ENCODE measurements at regions not wholly inside any gene's neighbourhood (a gene's known extent, or its start where the extent isn't known, plus 50 kb on each side); places are given as distances from the start of the nearest gene placed in this dataset.

DNA sequence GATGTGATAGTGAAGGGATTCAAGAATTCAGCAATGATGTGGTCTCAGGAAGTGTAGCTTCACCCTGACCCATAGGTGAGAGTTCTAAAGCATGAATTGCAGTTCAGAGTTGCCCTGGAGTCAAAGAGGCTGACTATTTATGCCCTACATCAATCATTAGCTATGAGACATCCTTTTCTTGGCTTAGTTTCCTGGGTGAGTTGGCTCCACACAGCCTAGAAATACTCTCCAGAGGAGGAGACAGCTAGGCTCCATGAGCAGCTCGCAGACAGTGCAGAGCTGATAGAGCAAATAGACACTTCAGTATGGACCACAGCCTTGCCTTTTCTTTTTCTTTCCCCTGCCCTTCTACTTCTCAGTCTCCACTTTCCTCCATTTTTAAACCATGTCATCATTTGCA lies 1651.8 kb downstream of the MAT2B start:
- no peak for DNase-seq

DNA sequence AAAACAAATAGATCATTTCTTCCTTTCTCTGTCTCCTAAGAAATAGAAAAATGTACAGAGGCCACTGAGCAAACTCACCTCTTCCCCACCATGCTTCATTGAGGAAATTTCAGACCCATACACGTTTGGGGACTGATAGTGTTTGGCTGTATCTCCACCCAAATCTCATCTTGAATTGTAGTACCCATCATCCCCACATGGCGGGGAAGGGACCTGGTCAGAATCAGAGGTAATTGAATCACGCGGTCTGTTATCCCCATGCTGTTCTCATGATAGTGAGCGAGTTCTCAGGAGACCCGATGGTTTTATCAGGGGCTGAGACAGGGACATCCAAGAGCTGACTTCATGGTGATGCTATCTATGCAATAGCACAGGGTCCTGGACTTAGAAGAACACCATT lies 1655.8 kb downstream of the MAT2B start:
- no peak for DNase-seq

- no peak for DNase-seq
These were observed 1658.4 kb downstream of the MAT2B start for GRCh38 chr5:165163861-165164260.

GRCh38 chr5:165173651-165174050 lies 1668.2 kb downstream of the MAT2B start:
- DNase-seq = no peak

DNA sequence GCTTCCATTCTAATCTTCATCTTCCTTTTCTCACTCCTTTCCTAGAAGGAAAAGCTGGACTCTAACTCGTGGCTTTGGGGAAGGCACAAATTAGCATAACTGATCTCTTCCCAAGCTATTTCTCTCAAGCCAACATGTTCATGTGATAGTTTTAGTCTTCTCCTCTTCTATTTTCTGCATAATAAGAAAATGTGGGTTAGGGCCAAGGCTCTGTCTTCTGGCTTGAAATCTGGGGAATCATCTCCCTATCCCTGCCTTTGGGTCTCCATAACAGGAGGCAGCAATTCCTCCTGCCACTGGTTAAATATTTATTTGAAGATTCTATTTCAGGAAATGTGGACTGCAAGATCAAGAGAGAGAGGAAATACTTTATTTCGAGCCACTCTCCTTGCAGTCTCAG lies 1669.6 kb downstream of the MAT2B start:
- DNase-seq = no peak

DNA sequence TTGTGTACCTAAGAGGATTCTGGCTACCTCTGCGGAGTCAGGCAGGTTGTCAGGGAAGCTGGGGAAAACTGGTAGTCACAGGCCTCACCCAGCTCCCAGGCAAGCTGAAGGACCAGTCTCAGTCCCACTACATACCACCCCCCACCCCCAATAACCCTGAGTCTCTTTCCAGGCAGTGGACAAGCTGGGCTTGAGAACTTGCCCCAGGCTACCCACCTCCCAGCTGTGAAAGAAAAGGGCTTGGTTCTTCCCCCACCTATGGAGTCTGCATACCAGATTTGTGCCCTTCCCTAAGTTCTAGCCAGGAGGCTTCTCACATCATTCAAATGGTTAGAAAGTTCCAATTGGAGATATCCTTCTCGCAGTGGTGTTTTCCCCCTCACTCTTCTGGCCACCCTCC lies 1678.8 kb downstream of the MAT2B start:
- no peak for DNase-seq

- no peak for DNase-seq
These were observed 1680.3 kb downstream of the MAT2B start for GRCh38 chr5:165185716-165186115.

- no peak for DNase-seq
These were observed 1682.4 kb downstream of the MAT2B start for GRCh38 chr5:165187815-165188214.

- DNase-seq = no peak
These were observed 1683.2 kb downstream of the MAT2B start for GRCh38 chr5:165188556-165189175.

DNA sequence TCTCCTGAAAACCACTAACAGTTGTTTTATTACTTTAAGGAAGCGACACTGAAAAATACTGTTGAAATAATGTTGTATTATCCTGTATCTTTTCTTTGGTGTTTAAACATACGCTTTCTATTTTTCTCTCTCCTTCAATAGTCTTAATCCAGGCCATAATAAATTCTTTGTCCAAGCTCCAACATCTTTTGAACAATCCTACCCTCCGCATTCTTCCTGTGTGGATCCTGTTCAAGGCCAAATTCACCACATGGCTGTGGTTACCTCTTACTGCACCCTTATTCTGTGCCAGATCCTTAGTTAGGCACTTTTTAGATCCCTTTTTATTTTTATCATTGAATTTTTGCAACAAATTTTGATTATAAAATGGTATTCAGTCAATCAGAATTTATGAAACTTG lies 1691.5 kb downstream of the MAT2B start:
- no peak for DNase-seq

- no peak for DNase-seq
These were observed 1696.0 kb downstream of the MAT2B start for GRCh38 chr5:165201369-165201768.

DNA sequence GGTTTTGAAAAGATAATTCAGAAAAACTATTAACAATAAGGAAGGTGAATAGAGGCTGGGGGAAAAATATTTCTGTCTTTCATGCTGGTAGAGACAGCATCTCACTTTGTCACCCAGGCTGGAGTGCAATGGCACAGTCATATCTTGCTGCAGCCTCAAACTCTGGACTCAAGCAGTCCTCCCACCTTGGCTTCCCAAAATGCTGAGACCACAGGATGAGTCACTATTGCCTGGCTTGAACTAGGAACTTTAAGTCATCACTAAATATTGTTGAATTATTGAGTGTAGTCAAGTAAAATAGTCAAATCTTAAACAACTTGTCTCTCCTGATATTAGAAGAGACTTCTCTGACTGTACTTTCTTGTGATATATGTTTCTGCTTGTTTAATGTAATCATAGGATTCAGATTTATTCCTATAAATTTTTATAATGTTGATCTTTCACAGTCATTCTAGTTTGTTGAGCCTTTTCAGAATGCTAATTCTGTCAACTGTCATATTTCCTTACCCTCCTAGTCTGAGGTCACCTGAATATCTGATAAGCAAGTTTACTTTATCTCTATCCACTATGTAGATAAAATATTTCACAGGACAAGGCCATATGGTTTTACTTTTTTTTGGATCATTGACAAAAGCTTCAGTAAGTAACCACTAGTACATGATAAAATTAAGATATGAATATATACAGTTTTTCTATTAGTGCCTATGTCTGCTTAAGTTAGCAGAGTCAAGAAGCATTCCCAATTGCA lies 1696.5 kb downstream of the MAT2B start:
- DNase-seq = no peak

- no peak for DNase-seq
These were observed 1697.1 kb downstream of the MAT2B start for GRCh38 chr5:165202519-165202910.

DNA sequence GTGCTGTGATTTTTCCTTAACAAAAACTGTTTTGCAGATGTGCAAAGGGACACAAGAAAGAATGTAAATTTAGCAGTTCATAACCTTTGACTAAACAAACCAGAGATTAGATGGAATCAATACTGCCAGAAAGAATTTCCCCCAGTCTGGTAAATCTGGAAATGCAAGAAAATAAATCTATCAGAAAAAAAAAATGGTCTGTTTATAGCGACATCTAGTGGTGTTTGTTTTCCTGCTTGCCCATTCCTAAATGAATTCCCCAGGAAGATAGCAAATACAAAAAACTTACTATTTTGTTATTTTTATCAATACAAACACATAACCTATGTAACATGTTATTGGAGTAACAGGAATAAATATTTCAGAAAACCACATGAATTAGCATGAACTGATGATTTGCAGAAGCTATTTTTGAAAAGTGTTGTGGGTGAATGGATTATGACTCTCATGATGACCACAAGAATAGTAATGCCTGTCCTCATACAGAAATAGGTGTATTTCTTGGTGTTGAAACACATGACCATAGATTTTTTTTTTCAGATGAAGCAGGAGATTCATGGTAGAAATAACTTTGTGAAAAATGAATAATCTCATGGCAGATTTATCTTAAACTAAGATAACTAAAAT lies 1703.8 kb downstream of the MAT2B start:
- no peak for DNase-seq

- DNase-seq = no peak
These were observed 1719.1 kb downstream of the MAT2B start for GRCh38 chr5:165224366-165225045.

DNA sequence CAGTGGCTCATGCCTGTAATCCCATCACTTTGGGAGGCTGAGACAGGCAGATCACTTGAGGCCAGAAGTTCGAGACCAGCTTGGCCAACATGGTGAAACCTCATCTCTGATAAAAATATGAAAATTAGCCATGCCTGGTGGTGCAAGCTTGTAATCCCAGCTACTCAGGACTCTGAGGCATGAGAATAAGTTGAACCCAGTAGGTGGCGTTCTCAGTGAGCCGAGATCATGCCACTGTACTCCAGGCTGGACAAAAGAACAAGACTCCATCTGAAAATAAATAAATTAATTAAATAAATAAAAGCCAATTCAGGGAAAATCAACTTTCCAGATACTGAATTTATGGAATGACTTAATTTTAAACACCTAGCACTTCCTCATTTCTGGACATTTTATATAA lies 1722.1 kb downstream of the MAT2B start:
- no peak for DNase-seq

- DNase-seq = no peak
These were observed 1722.8 kb downstream of the MAT2B start for GRCh38 chr5:165228184-165228583.

DNA sequence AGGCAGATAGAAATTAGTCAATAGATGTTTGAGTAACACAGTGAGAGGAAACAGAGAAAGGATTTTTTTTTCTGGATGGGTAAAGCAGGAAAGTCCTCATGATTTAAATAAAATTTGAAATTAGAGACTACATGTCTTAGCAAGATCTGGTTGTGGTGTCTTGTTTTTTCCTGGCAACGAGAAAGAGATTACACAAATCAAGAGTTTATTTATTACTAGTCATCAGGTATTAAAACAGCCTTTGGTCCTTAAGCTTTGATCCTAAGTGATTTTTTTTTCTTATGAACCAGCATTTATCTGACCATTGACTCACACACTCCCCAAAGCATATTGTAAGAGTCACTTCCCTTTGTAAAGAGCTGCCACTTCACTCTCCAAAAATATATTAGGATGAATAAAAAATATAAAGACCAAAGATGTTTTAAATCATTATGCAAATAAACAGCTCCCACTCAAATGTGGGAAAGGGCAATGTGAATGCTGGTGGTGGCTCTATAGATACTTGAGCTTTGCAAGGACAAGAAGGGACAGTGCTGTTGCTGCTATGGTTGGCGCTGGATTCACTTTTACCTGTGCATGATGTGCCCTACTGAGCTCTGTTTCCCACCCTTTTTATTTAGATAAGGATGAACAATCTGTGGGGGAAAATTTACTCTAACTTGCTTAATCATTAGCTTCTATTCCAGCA lies 1726.5 kb downstream of the MAT2B start:
- no peak for DNase-seq

- no peak for DNase-seq
These were observed 1727.2 kb downstream of the MAT2B start for GRCh38 chr5:165232509-165233028.

GRCh38 chr5:165241811-165242210 lies 1736.4 kb downstream of the MAT2B start:
- no peak for DNase-seq

DNA sequence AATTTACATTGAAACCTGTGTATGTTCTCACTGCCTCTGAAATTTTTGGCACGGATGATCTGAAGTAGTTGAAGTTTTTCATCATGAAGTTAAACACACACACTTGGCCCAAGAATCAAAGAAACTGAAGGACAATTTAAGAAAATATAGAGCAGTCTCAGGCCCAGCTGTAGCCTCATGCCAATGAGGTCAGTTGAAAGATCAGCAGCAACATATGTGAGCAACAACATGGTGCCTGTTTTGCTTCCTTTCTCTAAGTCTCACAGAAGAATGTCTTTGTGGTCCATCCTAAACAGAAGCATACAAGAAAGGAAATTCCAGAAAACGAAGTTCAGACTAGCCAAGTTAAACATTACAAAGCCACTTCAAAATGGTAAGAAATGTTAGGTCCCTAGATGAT lies 1737.2 kb downstream of the MAT2B start:
- DNase-seq = no peak

DNA sequence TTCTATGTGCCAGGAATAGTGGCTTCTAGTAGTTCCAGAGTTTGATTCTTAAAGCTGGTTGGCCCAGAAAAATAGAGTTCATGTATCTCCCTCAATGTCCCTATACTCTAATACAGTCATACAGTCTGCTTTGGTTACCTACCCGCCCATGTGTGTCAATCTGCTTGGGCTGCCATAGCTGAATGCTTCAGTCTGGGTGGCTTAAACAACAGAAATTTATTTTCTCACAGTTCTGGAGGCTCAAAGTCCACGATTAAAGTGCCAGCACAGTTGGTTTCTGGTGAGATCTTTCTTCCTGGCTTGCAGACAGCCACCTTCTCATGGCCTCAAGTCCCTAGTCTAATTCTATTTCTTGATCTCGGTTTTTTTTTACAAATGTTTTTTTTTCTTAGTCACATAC lies 1739.0 kb downstream of the MAT2B start:
- DNase-seq = no peak

DNA sequence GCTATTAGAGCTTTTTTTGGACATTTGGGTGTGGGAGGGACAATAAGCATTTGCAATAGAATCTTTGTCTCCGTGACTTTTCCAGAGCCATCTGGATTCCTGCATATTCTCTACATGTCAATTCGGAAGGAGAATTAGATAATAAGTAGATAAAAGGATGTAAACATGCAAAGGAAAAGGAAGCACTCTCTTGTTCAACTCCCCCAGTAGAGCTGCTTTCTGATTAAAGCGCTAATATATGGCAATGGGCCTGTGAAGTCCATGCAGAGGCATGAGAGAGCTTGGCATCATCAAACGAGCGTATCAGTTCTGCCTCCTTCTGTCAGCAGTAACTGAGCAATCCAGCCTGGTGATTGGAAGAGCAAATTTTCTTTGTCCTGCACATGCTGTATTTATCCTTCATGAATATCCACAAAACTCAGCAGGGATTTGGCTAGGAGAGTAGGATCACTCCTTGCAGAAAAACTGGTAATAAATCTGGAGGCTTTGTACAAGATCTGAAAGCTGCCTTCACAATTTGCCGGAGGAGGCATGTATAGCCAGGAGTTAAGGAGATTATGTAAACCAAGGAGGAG lies 1752.9 kb downstream of the MAT2B start:
- no peak for DNase-seq

All from COR-L47 (cell line).